GM23338 (cell line): ENCODE measurements at regions not wholly inside any gene's neighbourhood (a gene's known extent, or its start where the extent isn't known, plus 50 kb on each side); places are given as distances from the start of the nearest gene placed in this dataset.

Source experiments
- CTCF ChIP-seq, 2 experiments: fragments of 200-600 bp in 1 of 2; sonication (generic) in 1 of 2; conservative IDR thresholded peaks; 2 replicates each; pipeline versions ENCODE4 v1.5.1 to v1.6.1; 2016 to 2017; ENCODE audit warnings: antibody characterized with exemption in 2 of 2, low read depth in 2 of 2, mild to moderate bottlenecking in 2 of 2, moderate library complexity in 1 of 2
- EZH2phosphoT487 ChIP-seq: fragments of 200-600 bp; sonication (generic); IDR thresholded peaks from one replicate; pipeline ENCODE4 v1.8.1; 2018; ENCODE audit warnings: antibody characterized with exemption; ENCODE audit not compliant: unreplicated experiment
- POLR2AphosphoS5 ChIP-seq: IDR thresholded peaks from 2 replicates; pipeline ENCODE4 v1.6.1; 2016; ENCODE audit warnings: antibody characterized with exemption, low read depth

- TF ChIP-seq POLR2AphosphoS5 = no peak
- TF ChIP-seq CTCF (conservative IDR thresholded peaks at IDR 0.05; ENCODE audit: low read depth in 2 of 2) = no peak
- no peak for TF ChIP-seq EZH2phosphoT487
Measured at GRCh38 chr6:18598551-18599264, 211.6 kb downstream of the RNF144B start.
